ENCODE measurements at regions not wholly inside any gene's neighbourhood (a gene's known extent, or its start where the extent isn't known, plus 50 kb on each side); places are given as distances from the start of the nearest gene placed in this dataset.

DNA sequence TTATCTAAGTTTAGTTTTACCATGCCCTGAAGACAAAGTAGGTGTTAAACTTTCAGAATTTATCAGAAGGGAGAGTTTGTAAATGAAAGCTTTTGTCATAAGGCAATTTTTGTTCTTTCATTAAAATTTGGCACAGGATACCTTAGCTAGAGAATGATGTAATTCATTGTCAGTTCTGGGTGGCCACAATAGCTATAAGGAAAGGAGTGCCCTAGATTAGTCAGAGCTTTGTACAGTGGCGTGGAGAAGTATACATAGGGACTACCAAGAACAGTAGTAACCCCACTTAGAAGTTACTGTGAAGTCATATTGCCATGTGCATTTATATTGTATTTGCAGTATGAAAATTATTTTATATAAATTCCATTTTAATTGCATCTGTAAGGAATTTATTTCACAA is 126.3 kb upstream of the CARD18 start:
- TF ChIP-seq GATA2 (IDR thresholded peaks at IDR 0.05; ENCODE audit: low read depth, low read length) (no peak), GATA3 (IDR thresholded peaks at IDR 0.05; ENCODE audit: low read depth, low read length) (no peak)

DNA sequence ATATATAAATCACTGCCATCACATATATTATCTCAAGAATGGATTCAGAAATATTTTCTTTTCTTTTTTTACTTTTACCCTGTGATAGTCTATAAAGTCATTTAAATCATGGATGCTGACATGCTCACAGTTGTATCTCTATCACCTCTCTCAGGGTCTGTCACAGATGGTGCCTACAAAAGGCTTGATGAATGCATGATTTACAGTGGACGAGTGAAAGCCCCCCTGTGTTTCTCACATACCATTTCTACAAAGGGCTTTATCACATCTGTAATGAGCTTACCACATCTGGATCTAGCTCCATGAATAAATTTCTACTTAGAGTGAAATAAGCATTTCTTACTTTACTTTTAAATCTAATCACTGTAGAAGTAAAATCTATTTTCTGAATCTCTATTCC is 121.4 kb upstream of the CARD18 start:
- TF ChIP-seq GATA2 (IDR thresholded peaks at IDR 0.05; ENCODE audit: low read depth, low read length) (no peak), GATA3 (IDR thresholded peaks at IDR 0.05; ENCODE audit: low read depth, low read length) (no peak)

DNA sequence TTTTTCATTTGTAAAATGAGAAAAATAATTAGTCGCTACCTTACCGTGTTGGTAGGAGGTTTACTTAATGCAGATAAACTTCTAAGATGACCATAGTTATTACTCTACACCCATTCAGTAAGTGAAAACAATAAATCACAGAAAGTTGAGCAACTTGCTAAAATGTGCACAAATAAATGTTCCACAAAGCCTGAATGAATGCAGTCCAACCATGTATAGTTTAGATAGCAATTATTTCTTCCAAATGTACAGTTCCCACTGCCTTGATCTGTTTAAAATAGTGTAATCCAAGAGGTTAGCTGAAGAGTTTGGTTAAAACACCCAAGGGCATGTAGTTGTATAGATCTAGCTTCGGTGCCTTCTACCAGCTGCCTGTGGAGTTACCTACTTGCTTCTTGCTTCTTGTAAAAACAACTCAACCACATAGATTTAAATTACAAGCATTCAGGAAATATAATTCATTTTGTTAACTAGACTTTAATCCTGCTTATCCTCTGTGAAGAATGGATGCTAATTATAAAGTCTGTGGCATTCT is 106.3 kb upstream of the CARD18 start:
- no peak for TF ChIP-seq GATA3 (IDR thresholded peaks at IDR 0.05; ENCODE audit: low read depth, low read length)
- no peak for TF ChIP-seq GATA2 (IDR thresholded peaks at IDR 0.05; ENCODE audit: low read depth, low read length)

DNA sequence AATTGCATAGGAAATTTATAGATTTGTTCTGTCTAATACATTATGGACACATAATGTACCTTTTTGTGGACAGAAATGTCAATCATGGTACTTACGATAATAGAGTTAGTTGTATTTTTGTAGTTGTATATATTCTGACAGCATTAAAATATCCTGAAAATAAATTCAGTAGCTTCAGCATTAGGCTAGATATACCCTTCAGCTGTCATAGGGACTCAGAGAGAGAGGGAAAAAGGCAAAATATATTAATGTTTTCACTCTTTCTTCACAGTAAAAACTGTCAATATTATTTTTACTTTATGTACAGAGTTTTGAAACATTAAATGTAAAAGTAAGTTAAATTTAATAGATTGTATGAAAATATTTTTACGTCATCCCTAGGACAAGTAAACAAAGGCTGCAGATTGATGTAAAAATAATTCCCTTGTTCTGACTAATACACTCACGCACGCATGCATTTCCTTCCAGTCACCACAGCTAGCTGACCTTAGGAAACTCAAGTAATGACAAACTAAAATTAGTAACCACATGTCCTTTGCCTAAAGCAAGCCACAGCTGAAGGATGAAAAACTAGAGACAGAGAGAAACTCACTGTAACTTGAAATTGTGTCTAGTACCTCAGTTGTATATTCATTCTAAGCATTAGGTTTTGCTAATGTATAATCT is 104.7 kb upstream of the CARD18 start:
- no peak for TF ChIP-seq GATA3 (IDR thresholded peaks at IDR 0.05; ENCODE audit: low read depth, low read length)
- no peak for TF ChIP-seq GATA2 (IDR thresholded peaks at IDR 0.05; ENCODE audit: low read depth, low read length)

DNA sequence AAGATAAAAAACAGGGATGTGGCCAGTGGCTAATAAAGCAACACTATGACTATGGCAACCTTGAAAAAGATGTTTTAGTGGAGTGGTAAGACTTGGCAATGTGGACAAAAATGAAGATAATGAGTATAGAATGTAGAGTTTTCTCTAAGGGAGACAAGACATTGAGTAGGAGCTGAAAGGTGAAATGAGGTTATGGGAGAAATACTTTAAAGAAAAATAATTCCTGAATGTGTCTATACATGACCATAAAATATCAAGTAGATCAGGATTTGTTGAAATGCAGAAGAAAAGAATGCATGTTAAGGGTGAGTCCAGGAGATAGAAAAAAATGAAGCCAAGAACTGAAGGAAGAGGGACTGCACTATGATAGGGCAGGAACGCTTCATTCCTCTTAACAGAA is 101.6 kb upstream of the CARD18 start:
- TF ChIP-seq GATA3 (IDR thresholded peaks at IDR 0.05; ENCODE audit: low read depth, low read length) (no peak), GATA2 (IDR thresholded peaks at IDR 0.05; ENCODE audit: low read depth, low read length) (no peak)

DNA sequence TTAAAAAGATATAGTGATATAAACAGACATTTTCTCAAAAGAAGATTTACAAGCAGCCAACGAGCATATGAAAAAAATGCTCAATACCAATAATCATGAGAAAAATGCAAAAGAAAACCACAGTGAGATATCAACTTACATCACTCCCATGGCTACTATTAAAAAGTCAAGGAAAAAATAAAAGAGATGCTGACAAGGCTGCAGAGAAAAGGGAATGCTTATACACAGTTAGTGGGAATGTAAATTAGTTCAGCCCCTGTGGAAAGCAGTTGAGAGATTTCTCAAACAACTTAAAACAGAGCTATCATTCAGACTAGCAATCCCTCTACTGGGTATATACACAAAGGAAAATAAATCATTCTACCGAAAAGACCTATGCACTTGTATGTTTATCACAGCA is 97.1 kb upstream of the CARD18 start:
- TF ChIP-seq GATA3 (IDR thresholded peaks at IDR 0.05; ENCODE audit: low read depth, low read length) (no peak), GATA2 (IDR thresholded peaks at IDR 0.05; ENCODE audit: low read depth, low read length) (no peak)

DNA sequence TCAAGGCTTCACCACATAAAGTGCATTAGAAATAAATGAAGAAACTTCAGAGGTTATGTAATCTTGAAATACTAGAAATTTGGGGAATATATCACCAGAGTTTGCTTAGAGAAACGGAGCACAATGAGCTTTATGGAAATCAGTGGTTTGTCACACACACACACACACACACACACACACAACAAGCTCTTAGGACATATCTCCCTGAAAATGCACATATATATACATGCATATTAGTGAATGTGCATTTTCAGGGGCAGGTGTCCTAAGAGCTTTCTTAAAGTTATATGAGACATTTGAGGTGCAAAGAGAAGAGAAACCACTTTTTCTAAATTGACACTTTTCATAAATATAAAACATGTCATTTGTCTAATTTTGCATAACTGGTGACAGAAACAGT is 93.7 kb upstream of the CARD18 start:
- TF ChIP-seq GATA2 (IDR thresholded peaks at IDR 0.05; ENCODE audit: low read depth, low read length) (no peak), GATA3 (IDR thresholded peaks at IDR 0.05; ENCODE audit: low read depth, low read length) (no peak)

DNA sequence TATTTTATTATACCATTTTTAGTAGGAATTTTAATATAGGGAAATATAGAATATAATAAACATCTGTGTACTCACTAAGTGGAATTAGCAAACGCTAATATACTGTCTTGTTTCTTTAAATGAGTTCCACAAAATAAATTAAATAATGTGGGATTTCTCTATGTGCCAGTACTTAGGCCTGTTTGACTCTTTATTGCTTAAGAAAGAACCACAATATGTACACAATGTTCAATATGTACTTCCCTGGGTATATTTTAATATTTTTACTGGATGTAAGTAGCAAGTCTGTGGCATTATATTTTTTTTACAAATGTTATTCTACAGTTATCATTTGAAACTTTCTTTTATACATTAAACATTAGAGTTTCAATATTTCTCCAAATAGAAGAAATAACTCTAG is 92.5 kb upstream of the CARD18 start:
- TF ChIP-seq GATA3 (IDR thresholded peaks at IDR 0.05; ENCODE audit: low read depth, low read length) (no peak), GATA2 (IDR thresholded peaks at IDR 0.05; ENCODE audit: low read depth, low read length) (no peak)

DNA sequence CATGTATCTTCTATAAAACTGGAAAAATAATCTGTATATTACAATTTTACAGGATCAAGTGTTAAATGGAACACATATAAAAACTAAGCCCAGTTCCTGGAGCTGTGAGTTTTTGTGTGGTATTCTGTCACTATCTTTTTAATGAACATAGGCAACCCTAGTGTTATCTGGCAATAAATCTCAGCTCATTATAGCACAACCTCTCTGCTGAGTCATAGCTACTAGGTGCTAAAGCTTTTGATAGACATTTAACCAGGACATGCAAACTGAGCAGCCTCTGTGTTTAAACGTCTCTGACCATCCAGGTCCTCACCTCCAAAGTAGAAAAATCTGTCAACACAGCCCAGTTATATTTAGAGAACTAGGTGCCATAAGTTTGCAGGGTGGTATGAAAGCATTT is 91.0 kb upstream of the CARD18 start:
- TF ChIP-seq GATA3 (IDR thresholded peaks at IDR 0.05; ENCODE audit: low read depth, low read length) (no peak), GATA2 (IDR thresholded peaks at IDR 0.05; ENCODE audit: low read depth, low read length) (no peak)

DNA sequence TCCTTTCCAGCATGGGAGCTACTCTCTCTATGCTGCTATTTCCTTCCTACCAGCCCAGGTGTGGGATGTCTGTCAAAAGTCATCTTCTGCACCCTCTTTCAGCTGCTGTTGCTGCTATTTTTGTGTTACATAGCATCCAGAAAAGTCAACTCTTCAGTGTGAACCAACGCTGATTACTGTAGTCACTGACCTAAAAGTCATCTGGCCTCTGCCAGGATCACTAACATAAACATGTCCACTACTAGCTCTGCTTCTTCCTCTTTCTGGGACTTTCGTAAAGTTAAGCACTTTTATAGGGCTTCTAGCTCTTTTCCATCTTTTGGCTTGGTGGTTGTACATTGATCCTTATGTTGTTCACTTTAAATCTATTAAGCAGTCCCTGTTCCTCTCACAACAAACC is 90.2 kb upstream of the CARD18 start:
- TF ChIP-seq GATA2 (IDR thresholded peaks at IDR 0.05; ENCODE audit: low read depth, low read length) (no peak), GATA3 (IDR thresholded peaks at IDR 0.05; ENCODE audit: low read depth, low read length) (no peak)

DNA sequence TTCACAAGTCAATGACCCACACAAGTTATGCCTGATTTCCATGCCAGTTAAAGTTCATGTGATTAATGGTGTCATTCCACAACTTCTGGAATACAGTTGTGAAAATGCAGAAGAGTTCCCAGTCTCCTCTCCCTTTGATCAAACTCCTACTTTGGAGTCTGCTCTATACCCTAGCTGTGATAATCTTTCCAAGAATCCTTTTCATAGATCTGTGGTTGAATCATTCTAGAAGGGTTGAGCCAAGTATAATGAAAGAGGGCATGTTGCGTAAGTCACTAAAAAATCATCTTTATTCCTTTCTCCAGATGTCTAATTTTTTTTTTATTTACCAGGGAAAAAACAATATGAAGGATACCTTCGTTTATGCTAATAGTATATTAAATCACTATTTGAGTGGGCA is 89.7 kb upstream of the CARD18 start:
- TF ChIP-seq GATA2 (IDR thresholded peaks at IDR 0.05; ENCODE audit: low read depth, low read length) (no peak), GATA3 (IDR thresholded peaks at IDR 0.05; ENCODE audit: low read depth, low read length) (no peak)

DNA sequence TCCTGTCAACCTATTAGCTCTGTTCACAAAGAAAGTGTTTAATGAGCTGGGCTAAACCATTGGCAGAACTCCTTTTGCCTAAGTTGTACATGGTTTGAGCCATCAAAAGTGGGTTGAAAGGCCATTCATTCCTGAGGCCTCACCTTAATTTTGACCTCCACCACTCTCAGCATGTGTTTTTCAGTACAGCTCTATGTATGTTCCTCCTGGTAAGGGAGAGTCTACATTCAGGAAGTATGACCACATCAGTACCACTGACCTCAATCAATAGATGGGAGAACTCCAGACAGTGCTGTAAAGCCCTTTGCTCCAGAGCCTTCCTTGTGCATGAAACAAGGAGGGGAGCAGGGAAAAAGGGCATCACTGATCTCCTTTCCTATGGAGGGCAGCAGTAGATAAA is 87.8 kb upstream of the CARD18 start:
- TF ChIP-seq GATA3 (IDR thresholded peaks at IDR 0.05; ENCODE audit: low read depth, low read length) = no peak
- TF ChIP-seq GATA2 (IDR thresholded peaks at IDR 0.05; ENCODE audit: low read depth, low read length) = no peak

DNA sequence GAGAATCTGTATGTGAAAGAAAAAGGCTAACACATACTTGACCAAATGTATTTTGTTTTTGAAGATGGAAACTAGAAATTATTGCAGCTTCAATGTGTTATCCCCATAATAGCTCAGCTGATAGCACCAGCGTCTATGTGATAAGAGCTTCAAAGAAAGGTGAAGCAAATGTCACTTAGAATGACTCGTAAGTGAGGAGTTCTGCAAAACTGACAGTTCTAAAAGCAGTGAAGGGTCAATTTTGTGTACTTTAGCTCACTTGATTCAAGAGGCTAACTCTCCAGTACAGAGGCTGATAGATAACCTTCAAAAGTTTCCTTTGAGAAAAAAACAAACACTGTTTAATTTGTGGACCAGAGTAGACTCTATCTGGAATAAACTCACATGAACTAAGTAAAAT is 87.2 kb upstream of the CARD18 start:
- TF ChIP-seq GATA2 (IDR thresholded peaks at IDR 0.05; ENCODE audit: low read depth, low read length) (no peak), GATA3 (IDR thresholded peaks at IDR 0.05; ENCODE audit: low read depth, low read length) (no peak)

DNA sequence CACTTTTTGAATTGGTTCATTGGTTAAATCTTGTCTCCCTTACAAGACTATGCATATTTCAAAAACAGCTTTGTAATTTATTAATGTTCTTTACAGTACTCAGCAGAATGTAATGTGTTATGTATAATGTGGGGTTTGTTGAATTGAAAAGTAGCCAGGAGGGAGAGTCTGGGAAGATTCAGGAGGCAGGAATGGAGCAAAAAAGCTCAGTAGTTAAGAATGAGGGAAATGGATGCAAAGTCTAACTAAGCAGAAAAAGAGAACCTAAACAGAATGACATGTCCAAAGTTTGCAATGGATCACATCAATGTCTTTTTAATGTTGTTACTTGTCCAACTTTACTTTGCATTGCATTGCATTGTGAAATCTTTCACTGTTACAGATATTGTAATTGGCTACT is 86.5 kb upstream of the CARD18 start:
- TF ChIP-seq GATA2 (IDR thresholded peaks at IDR 0.05; ENCODE audit: low read depth, low read length) (no peak), GATA3 (IDR thresholded peaks at IDR 0.05; ENCODE audit: low read depth, low read length) (no peak)

DNA sequence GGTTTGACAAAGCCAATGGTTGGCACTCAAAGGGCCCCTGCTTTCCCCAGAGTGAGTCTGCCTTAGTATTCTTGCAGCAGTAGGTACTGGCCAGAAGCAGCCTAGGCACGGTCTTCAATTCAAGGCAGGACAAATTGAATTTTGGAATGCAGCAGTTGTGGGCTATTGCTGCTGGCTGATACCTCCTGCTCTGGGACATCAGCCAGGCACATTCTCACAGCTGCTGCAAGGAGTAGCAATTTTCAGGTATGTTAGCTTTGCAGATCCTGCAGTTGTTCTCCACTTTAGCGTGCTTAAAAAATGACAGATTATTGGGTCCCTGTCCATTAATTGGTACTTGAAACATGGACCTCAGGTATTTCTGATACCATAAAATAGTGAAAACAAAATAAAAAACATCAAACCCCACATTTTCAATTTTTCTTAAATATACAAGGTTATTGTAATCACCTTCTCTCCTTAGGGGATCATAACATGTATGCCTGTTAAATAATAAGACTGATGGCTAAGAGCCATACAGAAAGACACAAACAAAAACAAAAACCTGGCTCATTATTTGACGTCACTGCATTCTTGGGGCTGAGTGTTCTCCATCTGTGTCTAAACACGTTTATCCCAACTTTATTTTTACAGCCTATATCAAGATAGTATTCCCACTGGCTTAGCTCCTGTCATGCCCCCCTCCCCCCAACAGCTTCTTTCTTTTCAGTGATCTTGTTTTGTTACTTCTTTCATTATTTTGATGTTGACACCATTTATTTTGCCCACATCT is 85.1 kb upstream of the CARD18 start:
- TF ChIP-seq GATA2 (IDR thresholded peaks at IDR 0.05; ENCODE audit: low read depth, low read length) (no peak), GATA3 (IDR thresholded peaks at IDR 0.05; ENCODE audit: low read depth, low read length) (no peak)
